DMS 273 treated with DMSO at 0.1 percent for 48 hours (cell line): ENCODE measurements at regions not wholly inside any gene's neighbourhood (a gene's known extent, or its start where the extent isn't known, plus 50 kb on each side); places are given as distances from the start of the nearest gene placed in this dataset.
"Not testable (repeated sequence)": the region's sequence is repeated elsewhere in the genome, so short reads cannot be mapped to it uniquely, and the experiment has no call there.

Experiments
- DNase-seq: peaks from one replicate; lab custom pipeline; 2025; lab: John Stamatoyannopoulos, UW

DNA sequence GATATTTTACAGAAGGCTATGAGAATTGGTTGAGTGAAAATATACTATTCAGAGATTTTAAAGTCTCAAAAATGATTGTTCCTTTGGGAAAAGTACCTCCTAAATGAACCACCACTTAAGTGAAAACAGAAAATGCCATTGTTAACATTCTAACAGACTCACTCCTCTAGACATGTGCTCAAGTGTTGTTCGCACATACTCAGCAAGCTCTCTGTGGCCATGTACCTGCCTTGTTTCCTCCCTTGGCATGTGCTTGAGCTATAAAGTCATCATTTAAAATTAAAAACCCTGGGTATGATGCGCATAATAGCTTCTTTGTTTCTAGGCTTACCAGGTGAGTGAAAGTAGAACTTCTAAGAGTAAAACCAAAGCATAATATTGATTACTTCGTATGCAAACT is 343.2 kb upstream of the VRK2 start:
- DNase-seq, result no peak

DNA sequence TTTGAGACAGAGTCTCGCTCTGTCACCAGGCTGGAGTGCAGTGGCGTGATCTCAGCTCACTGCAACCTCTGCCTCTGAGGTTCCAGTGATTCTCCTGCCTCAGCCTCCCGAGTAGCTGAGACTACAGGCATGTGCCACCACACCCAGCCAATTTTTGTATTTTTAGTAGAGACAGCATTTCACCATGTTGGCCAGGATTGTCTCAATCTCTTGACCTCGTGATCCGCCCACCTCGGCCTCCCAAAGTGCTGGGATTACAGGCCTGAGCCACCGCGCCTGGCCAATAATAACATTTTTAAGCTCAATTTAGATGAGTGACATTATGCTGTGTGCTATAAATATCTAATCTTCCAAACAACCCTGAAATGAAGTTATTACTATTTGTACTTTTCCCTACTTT is 338.8 kb upstream of the VRK2 start:
- DNase-seq, result not testable (repeated sequence)

DNA sequence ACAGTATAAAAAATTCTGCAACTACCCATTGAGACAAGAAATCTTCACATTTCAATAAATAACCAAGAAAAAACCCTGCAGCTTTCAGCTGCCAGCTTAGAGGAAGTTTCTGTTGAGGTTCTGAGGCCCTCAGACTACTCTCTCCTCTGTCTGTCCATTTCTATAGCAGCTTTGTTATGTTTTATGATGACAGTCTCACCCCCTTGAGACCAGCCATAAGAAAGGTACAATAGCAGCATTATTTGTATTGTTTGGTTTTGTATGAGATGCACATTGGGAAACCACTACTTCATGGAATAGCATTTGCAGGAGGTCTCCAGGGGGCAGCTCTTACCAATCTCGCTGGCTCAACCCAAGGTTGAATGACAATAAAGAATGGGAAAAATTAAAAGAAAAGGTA is 334.6 kb upstream of the VRK2 start:
- DNase-seq, result no peak

DNA sequence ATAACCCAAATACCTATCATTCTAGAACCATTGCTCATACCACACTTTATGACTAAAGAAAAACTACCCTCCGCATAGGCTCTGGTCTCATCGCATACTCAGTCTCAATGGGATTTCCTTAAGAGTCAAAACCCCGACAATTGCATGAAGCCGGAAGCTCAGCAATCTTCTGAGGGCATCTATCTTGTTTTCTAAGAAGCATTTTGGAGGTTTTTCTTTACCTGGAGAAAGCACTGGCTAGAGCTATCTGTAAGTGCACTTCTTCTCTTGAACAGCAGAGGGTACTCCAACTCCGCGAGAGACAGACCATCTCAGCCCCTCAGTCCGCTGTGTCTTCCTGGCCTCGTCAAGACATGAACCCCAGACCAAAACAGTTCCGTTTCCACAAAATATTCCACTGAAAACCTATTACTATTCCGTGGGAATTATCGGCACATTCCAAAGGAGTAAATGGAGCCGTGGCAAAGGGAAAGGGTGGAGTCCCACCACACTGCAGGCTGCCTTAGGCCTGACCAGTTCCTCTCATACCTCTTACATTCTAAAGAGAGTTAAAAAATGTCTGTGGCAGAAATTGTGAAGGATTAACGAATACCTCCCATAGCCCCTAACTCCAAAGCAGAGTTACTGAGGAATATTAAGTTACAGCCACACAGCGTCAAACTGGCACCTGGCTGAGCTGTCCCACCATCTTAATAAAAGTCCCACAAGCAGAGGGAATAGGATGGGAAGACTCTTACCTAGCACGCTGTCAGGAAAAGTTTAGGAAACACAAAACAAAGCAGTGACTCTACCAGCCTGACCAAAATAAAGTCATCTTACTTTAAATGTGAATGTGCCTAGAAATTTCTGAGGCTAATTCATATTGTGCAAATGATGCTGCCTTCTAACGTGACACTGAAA is 325.6 kb upstream of the VRK2 start:
- DNase-seq, result no peak

DNA sequence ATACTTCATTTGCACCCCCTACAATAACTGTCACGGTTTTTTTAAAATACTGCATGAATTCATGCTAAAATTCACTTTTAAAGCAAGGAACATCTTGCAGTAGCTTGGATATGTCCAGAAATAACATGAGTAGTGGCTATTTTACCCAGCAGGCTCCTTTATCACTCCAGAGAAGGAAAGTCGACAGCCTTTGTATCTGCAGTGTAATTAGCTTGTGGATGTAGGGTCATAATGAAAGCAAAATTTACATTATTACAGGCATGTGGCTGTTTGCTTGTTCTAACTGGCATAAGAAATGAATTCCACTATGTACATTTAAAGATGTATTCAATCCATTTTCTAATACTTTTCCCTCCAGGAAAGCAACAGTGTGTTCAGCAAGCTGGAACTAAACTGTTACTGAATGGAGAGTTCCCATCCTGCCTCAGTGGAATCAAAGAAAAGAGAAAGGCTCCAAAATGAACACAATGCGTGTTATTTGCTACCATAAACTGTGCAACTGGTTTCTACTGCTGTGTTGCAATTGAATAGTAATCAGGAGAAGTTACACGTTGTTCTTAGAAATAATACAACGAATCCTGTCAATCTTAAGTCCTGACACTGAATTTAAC is 321.2 kb upstream of the VRK2 start:
- no peak for DNase-seq

DNA sequence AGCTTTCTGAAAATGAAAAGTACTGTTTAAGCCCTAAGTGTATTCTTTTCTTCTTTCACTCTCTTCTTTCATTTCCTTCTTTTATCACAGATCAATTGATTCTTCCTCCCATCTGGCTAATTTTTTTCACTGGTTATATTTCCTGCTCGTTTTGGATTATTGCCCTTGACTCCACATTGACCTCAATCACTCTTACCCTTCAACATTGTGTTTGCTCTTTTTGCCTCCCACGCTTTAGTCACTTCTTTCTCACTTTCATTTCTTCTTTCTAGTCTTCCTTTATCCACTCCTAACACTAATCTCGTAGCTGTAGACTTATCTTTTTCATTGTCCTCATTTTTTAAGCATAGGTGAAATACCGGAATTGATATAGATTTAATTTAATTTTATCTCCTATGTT is 320.3 kb upstream of the VRK2 start:
- no peak for DNase-seq

DNA sequence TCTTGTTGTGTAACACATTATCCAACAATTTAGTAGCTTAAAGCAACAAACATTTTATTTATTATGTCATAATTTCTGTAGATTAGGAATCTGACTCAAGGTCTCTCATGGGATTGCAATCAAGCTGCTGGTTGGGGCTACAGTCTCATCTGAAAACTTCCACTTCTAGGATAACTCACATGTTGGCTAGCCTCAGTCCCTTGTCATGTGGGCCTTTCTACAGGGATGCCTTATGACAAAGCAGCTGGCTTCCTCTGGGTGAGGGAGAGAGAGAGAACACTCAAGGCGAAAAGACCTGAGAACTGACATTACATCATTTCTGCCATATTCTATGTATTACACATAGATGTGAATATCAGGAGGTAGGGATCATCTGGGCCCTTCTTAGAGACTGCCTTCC is 317.9 kb upstream of the VRK2 start:
- no peak for DNase-seq

DNA sequence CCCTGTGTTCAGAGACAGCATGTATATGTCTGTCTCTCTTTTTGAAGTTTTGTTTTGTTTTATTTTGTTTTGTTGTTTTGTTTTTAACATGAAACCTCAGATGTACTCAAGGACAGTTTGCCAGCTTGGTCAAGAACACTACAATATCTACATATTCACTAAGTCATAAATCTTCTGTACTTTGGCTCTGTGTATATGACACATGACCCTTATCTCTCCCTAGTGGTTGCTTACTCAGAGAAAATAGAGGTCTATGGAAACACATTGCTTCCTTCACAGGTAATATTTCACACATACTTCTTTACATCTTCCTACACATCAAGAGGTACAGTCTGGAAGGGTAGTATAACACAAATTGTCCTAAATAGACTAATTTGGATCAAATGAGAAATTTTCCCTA is 312.6 kb upstream of the VRK2 start:
- DNase-seq, result no peak

DNA sequence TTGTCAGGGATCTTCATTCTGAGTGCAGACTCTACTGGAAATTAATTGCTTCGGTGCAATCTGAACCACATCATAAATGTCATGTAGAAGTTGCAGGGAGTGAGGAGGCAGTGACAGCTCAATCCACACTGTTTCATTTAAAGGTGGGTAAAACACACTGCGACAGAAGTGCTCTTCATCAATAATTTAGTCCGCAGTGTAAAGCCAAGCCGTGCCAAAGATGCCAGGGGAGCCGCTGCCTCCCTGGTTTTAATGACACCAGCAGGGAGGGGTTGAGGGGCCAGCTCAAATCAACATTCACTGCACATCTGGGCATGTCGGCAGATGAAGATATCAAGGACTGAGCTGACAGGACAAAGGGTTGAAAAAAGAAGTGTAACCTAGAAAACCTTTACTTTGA is 305.7 kb upstream of the VRK2 start:
- no peak for DNase-seq

DNA sequence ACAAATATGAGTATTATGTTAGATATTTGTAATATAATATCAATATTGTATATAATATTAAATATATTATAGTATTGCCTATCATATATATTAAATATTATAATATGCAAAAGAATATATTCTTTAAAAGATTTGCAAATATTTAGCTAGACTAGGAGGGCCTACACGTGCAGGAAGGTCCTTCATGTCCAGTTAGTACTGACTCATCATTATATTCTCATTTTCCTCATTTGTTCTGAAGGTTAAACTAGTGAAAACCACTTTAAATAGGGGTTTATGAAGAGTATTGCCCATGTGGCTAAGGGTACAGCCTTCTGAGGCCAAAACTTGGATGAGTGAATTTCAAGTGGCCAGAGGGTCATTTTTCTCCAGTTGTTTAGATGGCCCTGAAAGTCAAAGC is 293.0 kb upstream of the VRK2 start:
- no peak for DNase-seq

DNA sequence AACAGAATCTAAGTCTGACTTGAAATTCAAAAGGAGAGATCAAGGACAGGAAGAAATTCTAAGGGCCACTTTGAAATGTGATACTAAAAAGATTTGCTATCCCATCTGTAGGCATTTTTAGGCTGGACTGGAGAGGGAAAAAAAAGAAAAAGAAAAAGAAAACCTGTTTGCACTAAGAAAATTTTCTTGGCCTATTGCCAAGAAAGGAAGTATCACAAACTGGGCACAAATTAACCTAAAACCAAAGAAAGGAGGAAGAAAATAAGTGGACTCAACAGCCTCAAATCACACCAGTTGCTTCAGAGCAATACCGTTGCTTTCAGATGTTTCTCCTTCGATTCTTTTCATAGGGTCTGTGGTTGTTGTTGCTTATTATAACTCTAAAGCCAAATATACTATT is 287.9 kb upstream of the VRK2 start:
- no peak for DNase-seq

DNA sequence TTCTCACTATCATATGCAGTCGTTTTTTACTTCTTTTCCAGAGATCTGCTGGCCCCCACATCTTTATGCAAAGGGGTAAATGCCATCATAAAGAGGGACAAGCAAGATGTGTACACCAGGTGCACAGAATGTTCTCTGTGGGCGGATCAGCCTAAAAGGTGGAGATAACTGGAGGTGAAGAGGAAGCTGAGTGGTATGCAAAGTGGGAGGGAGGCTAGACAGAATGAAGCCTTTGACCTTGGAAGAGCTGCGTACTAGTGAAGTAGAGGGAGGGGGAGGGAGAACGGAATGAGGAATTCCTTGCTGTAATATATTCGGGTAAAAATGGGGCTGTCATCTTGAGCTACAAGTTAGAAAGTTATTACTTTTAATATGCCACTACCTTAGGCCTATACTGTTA is 287.5 kb upstream of the VRK2 start:
- no peak for DNase-seq

DNA sequence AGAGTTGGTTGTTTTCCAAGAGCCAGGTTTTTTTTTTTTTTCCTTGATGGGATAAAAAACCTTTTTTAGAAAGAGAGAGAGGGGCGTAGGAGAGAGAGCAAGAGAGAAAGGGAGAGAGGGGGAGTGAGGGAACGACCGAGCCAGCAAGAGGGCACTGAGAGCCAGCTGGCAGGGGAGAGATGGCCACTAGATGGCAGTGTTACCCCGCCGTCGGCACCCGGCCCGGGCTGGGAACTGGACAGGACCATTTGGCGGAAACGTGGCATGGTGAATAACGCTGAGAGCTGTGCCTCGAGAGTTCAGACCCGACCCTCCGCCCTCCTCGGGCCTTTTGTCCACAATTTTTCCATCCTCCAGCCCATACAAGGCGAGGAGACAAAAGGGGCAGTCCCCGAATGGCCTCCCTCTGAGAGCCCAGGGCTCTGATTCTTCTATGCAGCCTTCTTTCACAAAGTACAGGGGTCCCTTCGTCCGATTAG is 286.7 kb upstream of the VRK2 start:
- peak; percentile 28 for DNase-seq

DNA sequence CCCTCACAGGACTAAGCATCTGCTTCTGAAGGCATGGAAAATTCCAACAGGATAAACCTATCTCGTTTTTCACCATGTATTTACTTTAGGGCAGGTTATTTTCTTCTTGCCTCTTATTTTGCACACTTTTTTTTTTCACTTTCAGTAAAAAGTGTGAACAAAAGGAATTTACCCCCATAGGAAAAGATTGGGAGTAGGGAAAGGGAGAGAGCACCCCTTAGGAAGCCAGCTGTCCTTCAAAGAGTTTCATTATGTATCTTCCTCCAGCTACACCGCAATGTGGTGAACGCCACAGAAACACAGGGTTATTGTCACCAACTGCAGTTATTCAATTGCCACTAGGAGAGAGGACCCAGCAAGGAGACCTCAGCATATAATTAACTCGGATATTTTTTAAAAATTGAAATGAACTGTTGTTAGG is 286.2 kb upstream of the VRK2 start:
- DNase-seq, result no peak

DNA sequence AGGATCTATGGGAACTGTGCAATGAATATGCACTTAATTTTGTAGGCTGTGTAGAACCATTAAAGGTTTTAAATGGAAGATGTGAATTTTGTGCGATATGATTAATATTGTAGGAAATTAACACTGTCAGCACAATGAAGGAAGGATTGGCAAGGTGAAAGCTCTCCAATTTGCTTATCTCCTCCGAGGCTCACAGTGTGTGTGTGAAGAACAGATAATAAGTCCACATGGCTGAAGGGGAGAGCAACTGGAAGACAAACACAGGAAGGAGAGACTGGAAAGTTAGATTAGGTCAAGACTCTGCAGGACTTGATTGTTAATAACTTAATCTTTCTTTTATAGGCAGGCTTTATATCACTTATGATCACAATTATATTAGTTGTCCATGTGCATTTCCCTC is 269.7 kb upstream of the VRK2 start:
- no peak for DNase-seq

DNA sequence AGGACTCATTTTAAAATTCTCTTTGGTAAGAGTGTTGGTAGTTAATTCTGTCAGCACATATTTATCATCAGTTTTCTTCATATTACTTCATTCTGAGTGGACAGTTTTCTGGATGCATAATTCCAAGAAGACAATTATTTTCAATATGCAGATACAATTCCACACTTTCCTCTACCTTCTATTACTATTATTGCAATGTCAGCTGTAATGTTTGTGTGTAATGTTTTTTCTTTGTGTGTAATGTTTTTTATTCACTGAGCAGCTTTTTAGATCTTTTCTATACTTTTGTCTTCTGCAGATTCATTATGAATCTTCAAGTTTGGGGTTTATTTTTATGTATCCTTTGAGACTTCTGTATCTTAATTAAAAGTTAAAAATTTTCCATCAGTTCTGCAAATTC is 264.0 kb upstream of the VRK2 start:
- no peak for DNase-seq

DNA sequence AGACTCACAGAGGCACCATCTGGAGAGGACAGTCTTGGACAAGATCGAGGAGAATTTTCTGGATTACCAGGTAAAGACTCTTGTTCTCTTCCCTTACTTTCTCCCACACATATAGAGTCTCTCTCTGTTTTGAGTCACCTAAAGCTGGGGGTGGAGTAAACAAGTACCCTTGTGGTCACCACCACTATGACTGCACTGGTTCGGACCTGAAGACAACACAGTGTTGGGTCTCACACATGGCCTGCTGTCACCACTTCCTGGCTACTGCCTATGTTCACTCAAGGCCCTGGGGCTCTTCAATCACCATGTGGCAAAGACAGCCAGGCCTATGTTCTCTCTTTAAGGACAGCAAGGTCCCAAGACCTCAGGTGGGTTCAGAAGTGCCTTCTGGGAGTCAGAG is 253.3 kb upstream of the VRK2 start:
- no peak for DNase-seq

DNA sequence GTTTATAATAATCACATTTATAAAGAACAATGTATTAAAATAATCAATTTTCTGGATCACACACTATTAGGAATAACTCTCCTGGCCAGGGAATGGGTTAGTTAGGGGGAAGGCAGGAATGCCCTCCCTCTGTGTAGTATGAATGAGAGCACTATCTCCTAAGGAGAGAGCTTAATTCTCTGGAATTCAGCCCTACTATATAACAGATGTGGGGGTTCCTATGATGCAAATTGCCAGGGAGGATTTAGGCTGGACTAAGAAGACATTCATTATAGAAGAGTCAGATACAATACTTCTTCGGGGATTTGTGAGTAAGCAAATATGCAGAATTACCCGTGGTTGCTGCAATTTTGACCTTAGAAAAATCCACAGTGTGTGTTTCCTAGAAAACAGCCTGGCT is 250.1 kb upstream of the VRK2 start:
- DNase-seq, result no peak

DNA sequence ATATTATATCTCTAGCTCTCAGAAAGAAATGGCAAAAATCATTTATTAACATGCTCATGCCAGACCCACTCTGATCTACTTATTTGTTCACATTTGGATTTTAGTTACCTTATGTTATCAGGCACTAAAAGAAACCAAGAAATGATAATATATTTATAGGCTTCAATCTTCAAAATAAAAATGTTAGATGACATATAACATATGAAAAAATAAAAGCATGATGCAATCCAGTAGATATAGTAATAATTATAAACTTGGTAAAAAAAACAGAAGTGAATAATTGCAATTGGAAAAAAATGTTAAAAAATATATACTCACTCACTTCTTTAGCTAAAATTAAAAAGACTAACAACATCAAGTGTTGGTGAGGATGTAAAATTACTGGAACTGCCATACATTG is 248.3 kb upstream of the VRK2 start:
- DNase-seq, result no peak

DNA sequence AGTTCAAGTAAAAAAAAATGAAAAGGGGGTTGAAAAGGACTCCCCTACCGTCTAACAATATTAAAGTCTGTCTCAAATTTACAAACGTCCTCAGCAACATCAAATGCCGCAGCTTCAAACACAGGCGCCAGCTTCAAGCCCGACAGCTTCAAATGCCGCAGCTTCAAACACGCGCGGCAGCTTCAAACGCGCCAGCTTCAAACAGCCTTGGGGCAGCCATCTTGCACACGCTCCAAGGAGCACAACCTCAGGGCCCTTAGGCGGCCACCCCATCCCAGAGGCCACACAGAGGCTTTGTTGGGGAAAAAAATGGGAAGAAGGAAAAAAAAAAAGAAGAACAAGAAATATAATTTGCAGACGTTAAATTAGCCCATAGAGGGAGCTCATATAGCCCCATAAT is 244.4 kb upstream of the VRK2 start:
- no peak for DNase-seq

DNA sequence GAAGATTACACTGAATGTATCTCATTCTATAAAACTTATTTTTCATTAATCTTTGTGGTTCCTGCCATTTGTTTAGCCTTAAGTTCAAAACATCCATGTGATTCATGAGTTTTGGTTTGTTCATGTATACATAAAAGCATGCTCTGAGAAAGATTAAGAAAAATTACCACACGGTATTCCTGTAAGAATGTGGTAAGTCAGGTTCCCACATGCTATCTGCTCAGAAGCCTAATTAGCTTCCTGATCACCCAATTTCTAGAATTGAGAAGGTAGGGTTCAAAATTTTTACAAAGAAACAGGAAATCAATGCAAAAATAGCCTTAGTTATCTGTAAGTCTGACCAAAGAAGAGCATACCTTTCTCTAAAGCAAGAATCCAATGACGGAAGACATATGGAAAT is 241.6 kb upstream of the VRK2 start:
- DNase-seq, result no peak

DNA sequence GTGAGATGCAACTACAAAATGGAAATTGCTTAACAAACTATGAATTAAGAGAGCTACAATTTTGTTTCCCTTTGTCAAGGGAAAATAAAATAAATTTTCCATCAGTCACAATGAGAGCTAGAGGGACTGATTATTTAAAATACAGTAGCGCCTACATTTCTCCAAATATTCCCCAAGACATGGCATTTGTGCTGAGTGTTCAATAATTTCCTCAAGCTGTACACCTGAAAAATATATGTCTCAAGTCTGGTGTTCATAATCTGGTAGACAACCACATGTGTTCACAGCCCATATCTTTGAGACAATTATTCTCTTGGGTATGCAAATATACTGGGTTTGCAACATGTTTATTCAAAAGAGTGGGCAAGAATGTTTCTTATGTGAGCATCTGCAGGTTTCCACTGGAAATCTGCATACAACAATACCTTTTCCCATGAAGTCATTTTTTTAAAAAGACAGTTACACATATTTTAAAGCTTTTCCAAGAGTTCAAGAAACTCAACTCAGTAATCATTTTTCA is 240.1 kb upstream of the VRK2 start:
- DNase-seq, result no peak

DNA sequence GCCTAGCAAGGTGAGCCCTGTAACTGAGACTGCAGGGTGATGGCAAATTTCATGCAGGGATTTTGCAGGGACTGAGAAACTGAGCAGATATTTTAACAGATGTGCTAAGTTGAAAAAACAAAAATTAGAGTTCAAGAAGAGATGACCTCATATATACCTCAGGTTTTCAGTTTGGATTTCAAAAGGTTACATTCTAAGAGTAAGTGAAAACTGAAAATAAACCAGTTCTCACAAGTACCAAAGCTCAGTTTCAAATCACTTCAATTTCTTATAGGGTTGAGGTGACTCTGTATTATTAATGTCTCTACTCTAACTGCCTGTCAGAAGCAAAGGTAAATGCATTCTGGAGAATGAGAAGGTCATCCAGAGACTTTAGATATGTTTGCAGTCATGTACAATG is 237.4 kb upstream of the VRK2 start:
- DNase-seq, result no peak

DNA sequence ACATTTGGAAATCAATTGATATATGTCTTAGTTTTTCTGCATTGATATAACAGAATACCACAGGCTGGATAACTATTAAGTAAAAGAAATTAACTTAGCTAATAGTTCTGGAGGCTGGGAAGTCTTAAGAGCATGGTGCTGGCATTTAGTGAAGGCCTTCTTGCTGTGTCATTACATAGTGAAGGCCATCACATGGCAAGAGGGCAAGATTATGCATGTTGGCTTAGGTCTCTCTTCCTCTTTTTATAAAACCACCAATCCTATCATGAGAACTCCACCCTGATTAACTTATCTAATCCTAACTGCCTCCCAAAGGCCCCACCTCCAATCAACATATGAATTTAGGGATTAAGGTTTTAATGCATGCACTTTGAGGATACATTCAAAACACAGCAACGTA is 225.5 kb upstream of the VRK2 start:
- DNase-seq, result no peak
